ENCODE measurements at regions not wholly inside any gene's neighbourhood (a gene's known extent, or its start where the extent isn't known, plus 50 kb on each side); places are given as distances from the start of the nearest gene placed in this dataset.

DNA sequence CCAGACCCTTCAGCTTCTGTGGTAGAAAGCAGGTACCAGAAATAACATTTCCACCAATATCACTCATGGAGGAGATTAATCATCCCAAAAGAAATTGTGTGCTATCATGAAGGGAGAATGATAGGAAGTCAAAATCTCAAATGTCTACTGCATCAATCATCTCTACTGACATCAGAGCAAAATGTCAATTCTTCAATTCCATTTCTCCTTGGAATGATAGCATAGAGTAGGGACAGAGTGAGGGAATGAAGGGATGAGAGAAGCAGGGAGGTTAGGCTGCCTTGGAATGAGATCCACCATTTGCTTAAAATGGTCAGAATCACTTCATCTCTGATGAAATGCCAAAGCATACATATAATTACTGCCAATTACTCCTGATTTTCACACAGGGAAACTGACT, 371.8 kb upstream of the ACVR2A start:
- Mint-ChIP-seq H3K4me3 (ENCODE audit: unreplicated experiment) (no peak overlapping the region), H3K36me3 (ENCODE audit: low read depth) (no peaks in the 10 kb centered on the region), H3K9me3 (ENCODE audit: low read depth) (no peaks in the 10 kb centered on the region), H3K27ac (ENCODE audit: unreplicated experiment) (no peak overlapping the region), H3K4me1 (ENCODE audit: low read depth) (no peaks in the 10 kb centered on the region), H3K27me3 (ENCODE audit: low read depth) (no peaks in the 10 kb centered on the region)
- DNase-seq (ENCODE audit: low spot score): no peak
- TF ChIP-seq, protein P1, sequence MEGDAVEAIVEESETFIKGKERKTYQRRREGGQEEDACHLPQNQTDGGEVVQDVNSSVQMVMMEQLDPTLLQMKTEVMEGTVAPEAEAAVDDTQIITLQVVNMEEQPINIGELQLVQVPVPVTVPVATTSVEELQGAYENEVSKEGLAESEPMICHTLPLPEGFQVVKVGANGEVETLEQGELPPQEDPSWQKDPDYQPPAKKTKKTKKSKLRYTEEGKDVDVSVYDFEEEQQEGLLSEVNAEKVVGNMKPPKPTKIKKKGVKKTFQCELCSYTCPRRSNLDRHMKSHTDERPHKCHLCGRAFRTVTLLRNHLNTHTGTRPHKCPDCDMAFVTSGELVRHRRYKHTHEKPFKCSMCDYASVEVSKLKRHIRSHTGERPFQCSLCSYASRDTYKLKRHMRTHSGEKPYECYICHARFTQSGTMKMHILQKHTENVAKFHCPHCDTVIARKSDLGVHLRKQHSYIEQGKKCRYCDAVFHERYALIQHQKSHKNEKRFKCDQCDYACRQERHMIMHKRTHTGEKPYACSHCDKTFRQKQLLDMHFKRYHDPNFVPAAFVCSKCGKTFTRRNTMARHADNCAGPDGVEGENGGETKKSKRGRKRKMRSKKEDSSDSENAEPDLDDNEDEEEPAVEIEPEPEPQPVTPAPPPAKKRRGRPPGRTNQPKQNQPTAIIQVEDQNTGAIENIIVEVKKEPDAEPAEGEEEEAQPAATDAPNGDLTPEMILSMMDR (IDR thresholded peaks at IDR 0.05): no peak

DNA sequence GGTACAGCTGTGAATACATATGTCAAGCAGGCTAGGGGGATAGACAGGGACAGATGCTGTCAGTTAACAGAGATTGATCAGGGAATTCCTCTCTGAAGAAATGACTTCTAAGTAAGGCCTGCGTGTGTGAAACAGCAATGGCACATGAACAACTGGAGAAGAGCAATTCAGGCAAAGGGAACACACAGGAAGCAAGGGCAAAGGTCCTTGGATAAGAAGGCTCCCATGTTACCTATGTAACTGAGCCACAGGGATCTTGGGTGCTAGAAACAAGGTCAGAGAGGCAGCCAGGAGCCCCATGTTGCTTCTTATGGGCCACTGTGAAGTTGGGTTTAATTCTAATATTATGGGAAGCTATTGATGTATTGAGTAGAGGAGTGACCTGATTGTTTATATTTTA, 373.7 kb upstream of the ACVR2A start:
- DNase-seq (ENCODE audit: low spot score): no peak
- H3K9me3 Mint-ChIP-seq (ENCODE audit: low read depth): no peaks in the 10 kb centered on the region
- H3K4me3 Mint-ChIP-seq (ENCODE audit: unreplicated experiment): no peak overlapping the region
- TF ChIP-seq, protein P1 (IDR thresholded peaks at IDR 0.05): no peak
- H3K27me3 Mint-ChIP-seq (ENCODE audit: low read depth): no peaks in the 10 kb centered on the region
- no peak overlapping the region for H3K27ac Mint-ChIP-seq (ENCODE audit: unreplicated experiment)
- no peaks in the 10 kb centered on the region for H3K36me3 Mint-ChIP-seq (ENCODE audit: low read depth)
- H3K4me1 Mint-ChIP-seq (ENCODE audit: low read depth): no peaks in the 10 kb centered on the region

DNA sequence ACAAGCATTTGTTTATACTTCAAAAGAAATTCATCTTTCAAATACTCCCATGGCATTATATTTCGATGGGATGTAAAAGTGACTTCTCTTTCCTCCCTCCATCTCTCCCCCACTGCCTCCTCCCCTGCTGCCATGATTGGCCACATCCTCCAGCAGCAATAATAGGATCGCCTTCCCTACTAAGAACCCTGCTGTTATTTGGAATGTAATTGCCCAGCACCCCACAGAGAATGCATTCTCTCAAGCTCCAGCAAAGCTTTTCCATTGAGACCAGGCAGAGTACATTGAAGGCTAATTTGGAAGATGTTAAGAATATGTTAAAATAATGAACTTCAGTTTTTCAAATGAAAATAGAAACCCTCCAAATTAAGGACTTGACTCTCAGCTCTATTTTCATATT, 375.4 kb upstream of the ACVR2A start:
- H3K9me3 Mint-ChIP-seq (ENCODE audit: low read depth): no peaks in the 10 kb centered on the region

DNA sequence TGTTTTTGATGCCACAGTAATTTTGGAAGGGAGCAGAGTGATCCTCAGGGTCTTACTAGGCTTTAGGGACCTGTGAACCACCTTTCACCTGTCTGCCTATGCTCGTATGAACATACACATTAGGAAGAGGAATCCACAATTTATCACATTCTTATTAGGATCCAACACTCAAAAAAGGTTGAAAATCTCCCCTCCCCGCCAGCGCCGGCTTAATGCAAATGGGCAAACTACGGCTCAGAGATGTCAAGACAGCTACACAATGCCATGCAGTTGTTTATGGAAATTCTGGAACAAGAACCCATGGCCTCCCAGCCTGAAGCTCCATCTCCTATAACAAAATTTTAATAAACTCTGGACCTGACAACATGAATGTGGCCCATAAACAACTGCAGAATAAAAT, 375.9 kb upstream of the ACVR2A start:
- Mint-ChIP-seq H3K9me3 (ENCODE audit: low read depth) (no peaks in the 10 kb centered on the region), H3K27ac (ENCODE audit: unreplicated experiment) (no peak overlapping the region), H3K36me3 (ENCODE audit: low read depth) (no peaks in the 10 kb centered on the region), H3K4me3 (ENCODE audit: unreplicated experiment) (no peak overlapping the region), H3K27me3 (ENCODE audit: low read depth) (no peaks in the 10 kb centered on the region), H3K4me1 (ENCODE audit: low read depth) (no peaks in the 10 kb centered on the region)
- TF ChIP-seq, protein P1 (IDR thresholded peaks at IDR 0.05): no peak
- no peak for DNase-seq (ENCODE audit: low spot score)

More for the DNA sequence above, 375.4 kb upstream of the ACVR2A start:
- Mint-ChIP-seq H3K27ac (ENCODE audit: unreplicated experiment) (no peak overlapping the region), H3K27me3 (ENCODE audit: low read depth) (no peaks in the 10 kb centered on the region), H3K4me1 (ENCODE audit: low read depth) (no peaks in the 10 kb centered on the region), H3K4me3 (ENCODE audit: unreplicated experiment) (no peak overlapping the region), H3K36me3 (ENCODE audit: low read depth) (no peaks in the 10 kb centered on the region)
- no peak for DNase-seq (ENCODE audit: low spot score)
- TF ChIP-seq, protein P1 (IDR thresholded peaks at IDR 0.05): no peak

DNA sequence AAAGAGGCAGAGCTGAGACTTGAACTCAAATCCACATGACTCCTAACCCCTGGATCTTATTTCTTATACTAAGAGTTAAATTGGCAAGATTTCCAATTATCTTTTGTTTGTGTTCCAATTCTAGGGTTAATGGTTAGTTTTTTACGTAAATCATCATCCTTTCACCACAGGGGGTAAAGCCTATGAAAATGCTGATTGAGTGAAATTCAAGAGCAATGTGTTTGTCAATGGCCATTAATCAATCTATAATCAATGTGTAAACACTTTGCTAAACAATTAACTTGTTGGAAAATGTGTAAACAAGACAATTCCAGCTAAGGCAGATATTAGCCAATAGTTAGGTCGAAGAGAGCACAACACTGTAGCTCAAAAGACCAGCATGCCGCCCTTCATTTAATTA, 376.5 kb upstream of the ACVR2A start:
- Mint-ChIP-seq H3K4me3 (ENCODE audit: unreplicated experiment) (no peak overlapping the region), H3K9me3 (ENCODE audit: low read depth) (no peaks in the 10 kb centered on the region), H3K36me3 (ENCODE audit: low read depth) (no peaks in the 10 kb centered on the region), H3K4me1 (ENCODE audit: low read depth) (no peaks in the 10 kb centered on the region), H3K27me3 (ENCODE audit: low read depth) (no peaks in the 10 kb centered on the region), H3K27ac (ENCODE audit: unreplicated experiment) (no peak overlapping the region)
- no peak for DNase-seq (ENCODE audit: low spot score)
- TF ChIP-seq, protein P1 (IDR thresholded peaks at IDR 0.05): no peak
